Astrocyte (in vitro differentiated cells and primary cell): ENCODE measurements at regions not wholly inside any gene's neighbourhood (a gene's known extent, or its start where the extent isn't known, plus 50 kb on each side); places are given as distances from the start of the nearest gene placed in this dataset.
A peak's percentile ranks its signal among the peaks of the same experiment; 100 is the strongest.

ENCODE experiments used
- DNase-seq: peaks from one replicate; pipeline ENCODE4 v3.0.0-alpha.2; 2010; ENCODE audit warnings: low read depth
- FAIRE-seq: peaks from 2 replicates; lab custom pipeline; 2011; peaks lifted over from hg19 to GRCh38; lab: Jason Lieb, UNC
- H2AFZ ChIP-seq: 2 replicates; pipeline ENCODE4 v1.6.0; 2012; ENCODE audit warnings: low read depth, low read length, inconsistent platforms
- H3K27ac ChIP-seq: 2 replicates; pipeline ENCODE4 v1.5.1; 2011; ENCODE audit warnings: low read depth, low read length, inconsistent platforms
- H3K27me3 ChIP-seq: 2 replicates; pipeline ENCODE4 v1.6.0; 2011; ENCODE audit warnings: low read length, inconsistent platforms; ENCODE audit not compliant: insufficient read depth
- H3K36me3 ChIP-seq: 2 replicates; pipeline ENCODE4 v1.5.1; 2011; ENCODE audit warnings: low read length, inconsistent platforms; ENCODE audit not compliant: insufficient read depth
- H3K4me1 ChIP-seq: 2 replicates; pipeline ENCODE4 v1.5.1; 2011; ENCODE audit warnings: low read length, inconsistent platforms; ENCODE audit not compliant: insufficient read depth
- H3K4me2 ChIP-seq: 2 replicates; pipeline ENCODE4 v1.6.0; 2012; ENCODE audit warnings: low read length, inconsistent platforms
- H3K4me3 ChIP-seq: 2 replicates; pipeline ENCODE4 v1.5.1; 2011; ENCODE audit warnings: low read depth, mild to moderate bottlenecking, low read length, inconsistent platforms; ENCODE audit not compliant: insufficient read depth
- H3K79me2 ChIP-seq: 2 replicates; pipeline ENCODE4 v1.6.0; 2012; ENCODE audit warnings: mild to moderate bottlenecking, low read length, inconsistent platforms; ENCODE audit not compliant: insufficient read depth
- H3K9ac ChIP-seq: 2 replicates; pipeline ENCODE4 v1.6.0; 2012; ENCODE audit warnings: mild to moderate bottlenecking, low read length, inconsistent platforms
- H3K9me3 ChIP-seq: 2 replicates; pipeline ENCODE4 v1.5.1; 2012; ENCODE audit warnings: low read depth, mild to moderate bottlenecking, low read length, inconsistent platforms; ENCODE audit not compliant: insufficient read depth
- H4K20me1 ChIP-seq: 2 replicates; pipeline ENCODE4 v1.6.0; 2012; ENCODE audit warnings: low read length, inconsistent platforms; ENCODE audit not compliant: insufficient read depth
- H3K27ac Mint-ChIP-seq: one replicate; pipeline ENCODE4 v1.8.0; 2021; ENCODE audit warnings: mild to moderate bottlenecking, mixed read lengths; ENCODE audit not compliant: unreplicated experiment
- H3K27me3 Mint-ChIP-seq: one replicate; pipeline ENCODE4 v1.8.0; 2021; ENCODE audit warnings: low read depth, mixed read lengths; ENCODE audit not compliant: unreplicated experiment
- H3K36me3 Mint-ChIP-seq: one replicate; pipeline ENCODE4 v1.8.0; 2021; ENCODE audit warnings: low read depth, mixed read lengths; ENCODE audit not compliant: unreplicated experiment
- H3K4me1 Mint-ChIP-seq: one replicate; pipeline ENCODE4 v1.8.0; 2021; ENCODE audit warnings: low read depth, mixed read lengths; ENCODE audit not compliant: unreplicated experiment
- H3K4me3 Mint-ChIP-seq: one replicate; pipeline ENCODE4 v1.8.0; 2021; ENCODE audit warnings: mild to moderate bottlenecking, moderate library complexity, mixed read lengths; ENCODE audit not compliant: unreplicated experiment
- H3K9me3 Mint-ChIP-seq: one replicate; pipeline ENCODE4 v1.8.0; 2021; ENCODE audit warnings: mild to moderate bottlenecking, mixed read lengths; ENCODE audit not compliant: unreplicated experiment
- CTCF ChIP-seq: IDR thresholded peaks from 2 replicates; pipeline ENCODE4 v1.5.1; 2011; ENCODE audit warnings: low read depth, mild to moderate bottlenecking, inconsistent platforms, low read length, moderate library complexity; ENCODE audit not compliant: insufficient read depth
- EZH2 ChIP-seq: IDR thresholded peaks from 2 replicates; pipeline ENCODE4 v1.6.1; 2012; ENCODE audit warnings: mild to moderate bottlenecking, low read length, inconsistent platforms; ENCODE audit not compliant: insufficient read depth

GRCh38 chr2:239634769-239635168, 233.9 kb upstream of the HDAC4 start:
- Histone ChIP-seq H3K4me3 (no peak overlapping the region), H3K27ac (no peak overlapping the region), H4K20me1 (no peaks in the 10 kb centered on the region), H3K4me1 (peaks cover 6% of the 10 kb centered on the region), H3K9ac (no peak overlapping the region), H3K27me3 (no peaks in the 10 kb centered on the region), H2AFZ (no peak overlapping the region), H3K79me2 (no peaks in the 10 kb centered on the region), H3K9me3 (no peaks in the 10 kb centered on the region), H3K36me3 (no peaks in the 10 kb centered on the region), H3K4me2 (no peak overlapping the region)
- peaks cover 7% of the 10 kb centered on the region for H3K27me3 Mint-ChIP-seq
- no peaks in the 10 kb centered on the region for H3K36me3 Mint-ChIP-seq
- H3K4me1 Mint-ChIP-seq, result peaks cover 3% of the 10 kb centered on the region
- H3K9me3 Mint-ChIP-seq, result peaks cover 9% of the 10 kb centered on the region
- no peak for FAIRE-seq
- H3K4me3 Mint-ChIP-seq, result no peak overlapping the region
- TF ChIP-seq CTCF (no peak), EZH2 (no peak)
- no peak for DNase-seq
- H3K27ac Mint-ChIP-seq, result no peak overlapping the region

- no peak for FAIRE-seq
- H3K4me3 Mint-ChIP-seq, result no peak overlapping the region
- H3K4me2 ChIP-seq, result peak overlapping the region; percentile 33
These were observed 229.9 kb upstream of the HDAC4 start for GRCh38 chr2:239630618-239631286.

More at GRCh38 chr2:239630618-239631286, 229.9 kb upstream of the HDAC4 start:
- H3K27me3 ChIP-seq, result no peaks in the 10 kb centered on the region
- peaks cover 2% of the 10 kb centered on the region for H3K27me3 Mint-ChIP-seq
- no peaks in the 10 kb centered on the region for H3K36me3 Mint-ChIP-seq
- H3K4me1 Mint-ChIP-seq, result peaks cover 3% of the 10 kb centered on the region
- H3K27ac ChIP-seq, result peak overlapping the region; percentile 62
- H3K79me2 ChIP-seq, result no peaks in the 10 kb centered on the region
- H3K9me3 ChIP-seq, result no peaks in the 10 kb centered on the region
- H3K9ac ChIP-seq, result peak overlapping the region; percentile 12
- no peak overlapping the region for H3K27ac Mint-ChIP-seq
- H3K4me3 ChIP-seq, result no peak overlapping the region
- H3K4me1 ChIP-seq, result peaks cover 15% of the 10 kb centered on the region
- no peaks in the 10 kb centered on the region for H4K20me1 ChIP-seq
- peaks cover 1% of the 10 kb centered on the region for H3K9me3 Mint-ChIP-seq
- no peaks in the 10 kb centered on the region for H3K36me3 ChIP-seq
- TF ChIP-seq EZH2 (no peak), CTCF (no peak)
- H2AFZ ChIP-seq, result no peak overlapping the region
- peak; percentile 78 for DNase-seq
